ENCODE measurements at regions not wholly inside any gene's neighbourhood (a gene's known extent, or its start where the extent isn't known, plus 50 kb on each side); places are given as distances from the start of the nearest gene placed in this dataset.

GRCh38 chr17:36715951-36716350 is 114.6 kb downstream of the MRM1 start:
- no peak overlapping the region for H3K4me3 ChIP-seq (ENCODE audit: low read depth, low read length)
- TF ChIP-seq CTCF (IDR thresholded peaks at IDR 0.05; ENCODE audit: insufficient read depth, low read depth, low read length): no peak
- DNase-seq (ENCODE audit: low read depth): no peak

GRCh38 chr17:36717088-36717487 is 115.7 kb downstream of the MRM1 start:
- TF ChIP-seq CTCF (IDR thresholded peaks at IDR 0.05; ENCODE audit: insufficient read depth, low read depth, low read length): no peak
- H3K4me3 ChIP-seq (ENCODE audit: low read depth, low read length): no peak overlapping the region
- no peak for DNase-seq (ENCODE audit: low read depth)

GRCh38 chr17:36720131-36720530 is 118.7 kb downstream of the MRM1 start:
- no peak for TF ChIP-seq CTCF (IDR thresholded peaks at IDR 0.05; ENCODE audit: insufficient read depth, low read depth, low read length)
- no peak overlapping the region for H3K4me3 ChIP-seq (ENCODE audit: low read depth, low read length)
- no peak for DNase-seq (ENCODE audit: low read depth)

- no peak for TF ChIP-seq CTCF (IDR thresholded peaks at IDR 0.05; ENCODE audit: insufficient read depth, low read depth, low read length)
Measured at GRCh38 chr17:36721560-36722120, 120.3 kb downstream of the MRM1 start.

GRCh38 chr17:36722121-36722902 is 120.9 kb downstream of the MRM1 start:
- DNase-seq (ENCODE audit: low read depth): peak; percentile 22
- no peak for TF ChIP-seq CTCF (IDR thresholded peaks at IDR 0.05; ENCODE audit: insufficient read depth, low read depth, low read length)

More at GRCh38 chr17:36721560-36722120, 120.3 kb downstream of the MRM1 start:
- H3K4me3 ChIP-seq (ENCODE audit: low read depth, low read length): peak overlapping the region; percentile 35
- DNase-seq (ENCODE audit: low read depth): no peak

GRCh38 chr17:36722903-36723263 is 121.5 kb downstream of the MRM1 start:
- no peak for DNase-seq (ENCODE audit: low read depth)
- TF ChIP-seq CTCF (IDR thresholded peaks at IDR 0.05; ENCODE audit: insufficient read depth, low read depth, low read length): no peak

More at GRCh38 chr17:36722121-36722902, 120.9 kb downstream of the MRM1 start:
- H3K4me3 ChIP-seq (ENCODE audit: low read depth, low read length): peak overlapping the region; percentile 51

More at GRCh38 chr17:36722903-36723263, 121.5 kb downstream of the MRM1 start:
- no peak overlapping the region for H3K4me3 ChIP-seq (ENCODE audit: low read depth, low read length)
